GM19351 (cell line): ENCODE measurements at regions not wholly inside any gene's neighbourhood (a gene's known extent, or its start where the extent isn't known, plus 50 kb on each side); places are given as distances from the start of the nearest gene placed in this dataset.
"Not testable (repeated sequence)": the region's sequence is repeated elsewhere in the genome, so short reads cannot be mapped to it uniquely, and the experiment has no call there.

ENCODE experiments used
- ATAC-seq: cut with Tn5 transposase; IDR thresholded peaks from one replicate; pipeline ENCODE4 v1.9.1; 2021; ENCODE audit warnings: mild to moderate bottlenecking, moderate library complexity; ENCODE audit not compliant: unreplicated experiment

DNA sequence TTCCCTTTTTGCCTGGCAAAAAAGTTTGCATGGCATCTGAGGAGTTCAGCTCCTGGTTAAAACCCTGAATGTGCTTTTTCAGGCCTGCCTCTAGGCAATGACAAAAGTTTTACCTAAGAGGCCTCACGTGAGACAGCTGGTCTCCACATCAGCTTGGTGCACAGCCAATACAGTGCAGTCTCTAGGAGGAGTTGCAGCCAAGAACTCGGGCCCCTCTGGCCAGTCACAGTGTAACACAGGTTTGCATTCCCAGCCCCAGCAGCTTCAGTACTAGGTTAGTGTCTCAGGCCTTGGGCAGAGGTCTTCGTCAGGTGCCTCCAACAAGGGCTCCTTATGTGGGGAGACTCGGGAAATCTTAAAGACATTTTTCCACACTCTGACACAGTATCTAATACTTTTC lies 771.7 kb downstream of the SORCS1 start:
- no peak for ATAC-seq

DNA sequence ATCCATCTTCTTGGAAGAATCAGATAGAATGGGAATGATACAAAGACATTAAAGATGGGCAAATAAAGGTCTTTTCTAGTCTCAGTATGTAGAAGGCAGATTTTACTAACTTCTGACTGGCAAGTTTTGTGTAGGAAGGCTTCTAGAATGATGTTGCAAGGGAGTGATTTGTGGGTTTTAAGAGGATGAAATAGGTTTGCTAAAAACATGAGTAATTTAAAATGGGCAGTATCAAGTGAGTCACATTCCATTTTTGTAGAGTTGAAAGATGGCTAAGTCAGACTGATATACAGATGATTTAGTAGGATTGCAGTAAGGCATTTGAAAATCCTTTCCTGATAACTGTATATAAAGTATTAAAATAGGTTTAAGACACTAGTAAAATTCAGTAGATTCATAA lies 777.4 kb downstream of the SORCS1 start:
- no peak for ATAC-seq

DNA sequence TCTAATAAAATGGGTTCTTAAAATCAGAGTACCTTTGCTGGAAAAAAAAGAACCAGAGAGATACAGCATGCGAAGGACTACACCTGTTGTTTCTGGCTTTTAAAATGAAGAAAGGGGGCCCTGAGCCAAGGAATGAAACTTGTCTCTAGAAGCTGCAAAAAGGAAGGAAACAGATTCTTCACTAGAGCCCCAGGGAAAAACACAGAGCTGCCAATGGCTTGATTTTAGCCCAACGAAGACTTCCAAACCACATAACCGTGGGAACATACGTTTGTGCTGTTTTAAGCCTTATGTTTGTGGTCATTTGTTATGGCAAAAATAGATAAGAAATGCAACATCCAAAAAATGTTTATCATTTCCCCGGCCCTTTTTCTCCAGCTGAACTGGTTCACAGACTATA lies 780.0 kb downstream of the SORCS1 start:
- no peak for ATAC-seq

GRCh38 chr10:106380706-106381105 lies 783.8 kb downstream of the SORCS1 start:
- no peak for ATAC-seq

DNA sequence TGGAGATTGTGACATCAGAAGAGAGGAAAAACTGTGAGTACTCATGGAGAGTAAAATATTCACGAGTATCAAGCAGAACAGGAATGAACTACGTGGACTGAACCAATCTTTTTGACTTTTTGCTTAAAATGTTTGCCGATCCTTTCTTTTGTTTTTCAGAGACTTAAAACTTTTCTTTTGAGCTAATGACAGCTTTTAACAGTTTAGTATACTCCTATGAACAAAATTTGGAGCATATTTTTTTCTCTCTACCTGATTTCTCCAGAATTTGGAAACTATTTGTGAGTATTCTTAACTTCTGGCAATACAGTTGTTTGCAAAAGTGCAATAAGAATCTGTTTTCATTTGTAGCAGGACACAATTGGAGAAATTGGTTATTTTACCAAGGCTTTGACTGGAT lies 786.3 kb downstream of the SORCS1 start:
- no peak for ATAC-seq

DNA sequence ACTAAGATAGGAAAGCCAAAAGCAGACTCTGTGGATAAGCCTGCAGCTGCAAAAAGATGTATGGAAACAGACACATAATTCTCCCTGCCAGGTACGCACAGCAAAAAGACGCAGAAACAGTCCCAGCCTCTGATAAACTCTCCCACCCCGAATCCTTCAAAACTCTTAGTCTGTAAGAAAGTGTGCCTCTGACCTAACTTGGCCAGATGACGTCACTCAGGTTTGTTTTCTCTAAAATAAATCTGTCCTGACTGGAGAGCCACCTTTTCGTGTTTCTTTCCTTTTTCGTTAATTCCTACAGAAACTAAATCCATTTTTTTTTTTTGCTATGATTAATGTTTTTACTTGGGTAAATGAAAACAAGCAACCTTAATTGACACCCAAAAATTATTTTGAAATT lies 793.8 kb downstream of the SORCS1 start:
- no peak for ATAC-seq

DNA sequence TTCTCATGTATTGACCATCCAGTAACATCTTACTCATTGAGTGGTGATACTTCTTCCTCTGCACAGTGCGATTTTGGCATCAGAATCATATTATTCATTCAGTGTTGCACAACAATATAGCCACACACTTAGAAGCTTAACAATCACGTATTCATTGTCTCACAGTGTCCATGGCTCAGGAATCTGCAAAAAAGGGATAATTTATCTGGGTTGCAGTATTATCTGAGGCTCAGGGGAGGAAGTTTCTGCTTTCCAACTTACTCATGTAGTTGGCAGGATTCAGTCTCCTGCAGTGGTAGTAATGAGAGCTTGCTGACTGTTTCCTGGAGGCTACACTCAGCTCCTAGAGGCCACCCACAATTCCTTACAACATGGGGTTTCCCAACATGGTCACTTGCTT lies 803.6 kb downstream of the SORCS1 start:
- ATAC-seq, result no peak

- ATAC-seq, result no peak
These were observed 809.1 kb downstream of the SORCS1 start for GRCh38 chr10:106355450-106355849.

GRCh38 chr10:106348933-106349332 lies 815.6 kb downstream of the SORCS1 start:
- no peak for ATAC-seq

- ATAC-seq, result no peak
These were observed 817.0 kb downstream of the SORCS1 start for GRCh38 chr10:106347547-106347946.

DNA sequence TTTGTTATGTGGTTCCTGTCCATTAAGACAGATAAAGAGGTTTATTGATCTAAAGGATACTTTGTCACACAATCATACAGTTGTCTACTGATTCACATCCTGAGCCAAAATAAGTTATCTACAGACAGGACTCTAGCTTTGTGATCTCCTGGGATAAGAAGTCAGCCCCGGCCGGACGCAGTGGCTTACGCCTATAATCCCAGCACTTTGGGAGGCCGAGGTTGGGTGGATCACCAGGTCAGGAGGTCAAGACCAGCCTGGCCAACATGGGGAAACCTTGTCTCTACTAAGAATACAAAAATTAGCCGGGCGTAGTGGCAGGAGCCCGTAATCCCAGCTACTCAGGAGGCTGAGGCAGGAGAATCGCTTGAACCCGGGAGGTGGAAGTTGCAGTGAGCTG lies 821.0 kb downstream of the SORCS1 start:
- ATAC-seq, result not testable (repeated sequence)

DNA sequence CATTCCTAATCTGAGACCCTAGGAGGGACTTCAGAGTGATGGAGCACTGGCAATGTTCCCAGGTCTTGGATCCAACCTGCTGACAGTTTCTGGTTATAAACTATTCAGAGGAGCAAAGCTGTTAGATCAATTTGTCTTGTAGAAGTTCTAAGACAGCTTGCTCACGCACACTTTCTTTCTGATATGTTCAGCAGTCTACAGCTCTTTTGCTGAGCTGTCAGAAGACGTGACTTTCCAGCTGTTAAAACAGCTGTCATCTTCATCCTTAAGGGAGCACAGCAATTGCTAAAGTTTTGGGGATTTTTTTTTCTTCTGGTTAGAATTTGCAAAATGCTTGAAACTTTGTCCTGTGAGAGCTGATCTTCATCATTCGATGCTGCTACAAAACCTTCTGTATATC lies 823.1 kb downstream of the SORCS1 start:
- no peak for ATAC-seq

DNA sequence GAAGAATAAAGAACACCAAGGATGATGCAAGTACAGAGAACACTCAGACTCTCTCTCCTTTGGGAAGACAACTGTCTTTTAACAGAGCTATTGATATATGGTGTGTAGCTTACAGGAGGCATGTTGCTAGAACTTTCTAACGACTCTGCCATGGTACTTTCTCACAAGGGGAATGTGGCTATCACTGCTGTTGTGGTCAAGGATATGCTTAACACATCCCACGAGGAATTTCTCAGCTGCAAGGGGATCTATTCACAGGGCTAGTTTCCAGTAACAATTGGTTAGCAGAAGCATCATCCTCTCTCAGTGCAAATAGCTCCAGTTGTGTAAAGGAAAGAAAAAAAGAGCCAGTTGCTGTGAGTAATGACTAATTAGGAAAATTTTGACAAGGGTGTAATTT lies 826.0 kb downstream of the SORCS1 start:
- no peak for ATAC-seq

GRCh38 chr10:106336874-106337273 lies 827.6 kb downstream of the SORCS1 start:
- ATAC-seq, result no peak

GRCh38 chr10:106327747-106328146 lies 836.8 kb downstream of the SORCS1 start:
- no peak for ATAC-seq

- ATAC-seq, result no peak
These were observed 843.6 kb downstream of the SORCS1 start for GRCh38 chr10:106320876-106321275.

- no peak for ATAC-seq
These were observed 844.4 kb downstream of the SORCS1 start for GRCh38 chr10:106320078-106320477.

DNA sequence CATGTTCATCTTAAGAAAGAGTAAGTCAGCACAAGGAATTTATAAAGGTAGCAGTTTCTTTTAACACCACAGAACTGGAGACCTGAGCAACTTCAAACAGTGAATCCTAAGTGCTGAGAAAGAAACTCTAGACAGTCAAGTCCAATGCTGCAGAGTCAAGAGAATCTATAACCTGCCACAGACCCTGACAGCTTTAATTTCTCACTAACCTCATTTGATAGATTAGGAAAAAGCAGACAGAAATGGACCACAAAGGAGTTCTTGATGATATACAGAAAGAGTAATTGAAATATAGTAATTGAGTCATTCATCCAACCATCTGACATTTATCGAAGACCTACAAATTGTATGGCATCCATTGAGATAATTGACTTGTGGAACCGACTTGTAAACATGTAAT lies 847.0 kb downstream of the SORCS1 start:
- ATAC-seq, result no peak

DNA sequence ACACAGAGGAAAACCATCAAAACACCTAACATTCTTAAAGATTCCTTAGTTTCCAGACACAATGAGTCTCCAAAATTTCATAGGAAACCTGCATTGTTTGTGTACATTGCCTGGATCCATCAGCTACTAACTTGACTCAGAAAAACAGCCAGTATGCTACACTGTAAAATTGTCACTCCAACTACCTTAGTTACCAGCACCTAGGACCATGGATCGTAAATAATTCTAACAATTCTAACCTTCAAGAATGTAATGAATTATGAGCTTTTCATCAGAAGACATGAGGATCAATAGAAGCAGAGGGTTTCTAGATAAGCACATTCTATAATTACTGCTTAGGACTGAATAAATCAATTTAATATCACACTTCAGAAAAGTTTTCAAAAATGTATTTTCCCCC lies 851.5 kb downstream of the SORCS1 start:
- ATAC-seq, result no peak

- no peak for ATAC-seq
These were observed 852.4 kb downstream of the SORCS1 start for GRCh38 chr10:106312087-106312486.

GRCh38 chr10:106311590-106311989 lies 852.9 kb downstream of the SORCS1 start:
- ATAC-seq, result no peak

DNA sequence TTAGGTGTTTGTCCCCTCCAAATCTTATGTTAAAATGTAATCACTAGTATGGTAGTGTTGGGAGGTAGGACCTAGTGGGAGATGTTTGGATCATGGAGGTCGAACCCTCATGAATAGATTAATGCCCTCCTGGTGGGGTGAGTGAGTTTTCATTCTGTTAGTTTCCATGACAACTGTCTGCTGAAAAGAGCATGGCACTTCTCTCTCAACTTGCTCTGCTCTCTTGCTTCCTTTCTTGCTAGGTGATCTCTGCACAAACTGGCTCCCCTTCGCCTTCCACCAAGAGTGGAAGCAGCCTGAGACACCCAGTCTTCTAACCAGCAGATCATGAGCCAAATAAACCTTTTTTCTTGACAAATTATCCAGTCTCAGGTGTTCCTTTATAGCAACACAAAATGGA lies 853.9 kb downstream of the SORCS1 start:
- ATAC-seq, result no peak

DNA sequence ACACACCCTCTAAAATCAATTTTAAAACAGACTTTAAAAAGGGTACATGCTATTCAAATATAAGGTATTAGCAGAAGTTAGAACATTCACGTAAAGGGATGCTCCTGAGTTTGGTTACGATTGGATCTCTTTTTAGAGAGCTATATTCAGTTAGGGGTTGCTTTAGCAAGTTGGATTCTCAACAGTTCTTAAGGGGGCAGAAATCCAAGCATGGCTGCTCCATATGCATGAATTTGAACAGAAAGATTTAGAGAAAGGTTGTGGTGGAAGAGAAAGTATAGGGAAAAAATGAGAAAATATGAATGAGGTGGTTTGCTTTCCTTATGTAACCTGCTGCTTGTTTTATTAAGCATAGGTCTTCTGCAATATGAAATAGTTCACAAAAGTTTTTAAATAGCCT lies 855.1 kb downstream of the SORCS1 start:
- no peak for ATAC-seq

DNA sequence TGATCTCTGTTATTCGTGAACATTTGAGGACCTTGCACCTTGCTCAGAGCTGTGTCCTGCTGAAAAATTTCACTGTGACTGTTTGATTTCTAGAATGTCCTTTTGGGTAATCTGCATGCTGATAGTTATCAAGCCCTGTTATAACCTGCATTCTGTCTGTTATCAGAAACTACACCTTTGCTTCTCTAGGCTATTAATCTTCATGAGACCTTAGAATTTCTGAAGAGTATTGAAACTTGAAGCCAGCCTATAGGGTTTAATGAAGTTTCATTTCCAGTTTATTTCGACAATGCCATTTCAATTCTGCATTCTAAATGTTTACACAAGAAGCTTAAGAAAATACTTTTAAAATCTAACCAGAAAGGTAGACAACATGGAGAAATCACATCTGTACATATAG lies 856.2 kb downstream of the SORCS1 start:
- no peak for ATAC-seq
